Neural progenitor cell (in vitro differentiated cells): ENCODE measurements at regions not wholly inside any gene's neighbourhood (a gene's known extent, or its start where the extent isn't known, plus 50 kb on each side); places are given as distances from the start of the nearest gene placed in this dataset.

Source experiments
- DNase-seq: peaks from one replicate; pipeline ENCODE4 v3.0.0-alpha.2; 2016; ENCODE audit warnings: low spot score
- H2AFZ ChIP-seq: fragments of 200-600 bp; sonication (generic); replicated peaks from 2 replicates; pipeline ENCODE4 v1.6.1; 2016; ENCODE audit warnings: antibody characterized with exemption
- H3F3A ChIP-seq: fragments of 200-600 bp; sonication (generic); 2 replicates; pipeline ENCODE4 v1.6.1; 2016; ENCODE audit warnings: antibody characterized with exemption, low read depth
- H3K27ac ChIP-seq: fragments of 200-600 bp; sonication (generic); 2 replicates; pipeline ENCODE4 v1.5.1; 2016; ENCODE audit warnings: mild to moderate bottlenecking
- H3K27me3 ChIP-seq: fragments of 200-600 bp; sonication (generic); 2 replicates; pipeline ENCODE4 v1.6.1; 2016; ENCODE audit warnings: mild to moderate bottlenecking, moderate library complexity
- H3K36me3 ChIP-seq: fragments of 200-600 bp; sonication (generic); 2 replicates; pipeline ENCODE4 v1.5.1; 2016
- H3K4me1 ChIP-seq: fragments of 200-600 bp; sonication (generic); 2 replicates; pipeline ENCODE4 v1.6.1; 2016; ENCODE audit warnings: mixed run types
- H3K4me2 ChIP-seq: fragments of 200-600 bp; sonication (generic); 2 replicates; pipeline ENCODE4 v1.6.1; 2016
- H3K4me3 ChIP-seq: fragments of 200-600 bp; sonication (generic); 2 replicates; pipeline ENCODE4 v1.5.1; 2016
- H3K79me2 ChIP-seq: fragments of 200-600 bp; sonication (generic); 2 replicates; pipeline ENCODE4 v1.6.1; 2016; ENCODE audit warnings: low read depth
- H3K9ac ChIP-seq: fragments of 200-600 bp; sonication (generic); 2 replicates; pipeline ENCODE4 v1.6.1; 2016
- H3K9me3 ChIP-seq: fragments of 200-600 bp; sonication (generic); 2 replicates; pipeline ENCODE4 v1.5.1; 2016; ENCODE audit warnings: low read depth
- H4K20me1 ChIP-seq: fragments of 200-600 bp; sonication (generic); 2 replicates; pipeline ENCODE4 v1.6.1; 2016; ENCODE audit warnings: low read depth
- H3K27ac Mint-ChIP-seq: 3 replicates; pipeline ENCODE4 v1.8.0; 2021; ENCODE audit warnings: mixed read lengths
- H3K27me3 Mint-ChIP-seq: 2 replicates; pipeline ENCODE4 v1.8.0; 2022; ENCODE audit warnings: low read depth, mild to moderate bottlenecking, inconsistent platforms, moderate library complexity, mixed read lengths; ENCODE audit not compliant: insufficient read depth
- H3K36me3 Mint-ChIP-seq: 3 replicates; pipeline ENCODE4 v1.8.0; 2021; ENCODE audit warnings: mixed read lengths
- H3K4me1 Mint-ChIP-seq: 3 replicates; pipeline ENCODE4 v1.8.0; 2021; ENCODE audit warnings: mixed read lengths
- H3K4me3 Mint-ChIP-seq: 3 replicates; pipeline ENCODE4 v1.8.0; 2021; ENCODE audit warnings: mild to moderate bottlenecking, moderate library complexity, mixed read lengths
- H3K9me3 Mint-ChIP-seq: 3 replicates; pipeline ENCODE4 v1.8.0; 2020; ENCODE audit warnings: mixed read lengths
- EZH2 ChIP-seq: fragments of 200-600 bp; sonication (generic); IDR thresholded peaks from 2 replicates; pipeline ENCODE4 v1.6.1; 2017; ENCODE audit warnings: antibody characterized with exemption, mild to moderate bottlenecking, moderate library complexity
- EZH2phosphoT487 ChIP-seq: fragments of 200-600 bp; sonication (generic); IDR thresholded peaks from 2 replicates; pipeline ENCODE4 v1.6.1; 2017; ENCODE audit warnings: antibody characterized with exemption
- TF ChIP-seq, protein P1 (sequence below): fragments of 200-600 bp; sonication (generic); IDR thresholded peaks from 2 replicates; pipeline ENCODE4 v1.5.1; 2017; ENCODE audit warnings: antibody characterized with exemption, mild to moderate bottlenecking

DNA sequence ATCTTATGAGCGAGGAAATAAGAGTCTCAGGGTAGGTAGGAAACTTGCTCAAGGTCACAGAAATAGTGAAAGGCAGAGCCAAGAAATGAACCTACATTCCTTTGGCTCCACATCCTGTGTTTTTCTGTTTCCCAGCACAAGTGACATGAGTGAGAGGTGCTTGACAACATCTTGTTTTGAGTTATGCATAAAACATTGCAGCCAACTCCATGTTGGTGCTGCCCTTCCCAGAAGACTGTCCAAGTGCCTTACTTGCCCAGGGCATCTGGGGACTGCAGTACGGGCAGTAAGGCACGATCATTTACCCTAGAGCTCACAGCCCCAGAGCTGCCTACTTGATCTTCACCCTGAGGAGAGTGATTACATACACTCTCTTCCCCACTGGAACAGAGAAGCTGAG is 148.8 kb downstream of the NOC3L start:
- Histone ChIP-seq H3K27me3 (no peaks in the 10 kb centered on the region), H3K4me1 (no peaks in the 10 kb centered on the region), H3K9ac (no peak overlapping the region), H3K9me3 (no peaks in the 10 kb centered on the region), H4K20me1 (no peaks in the 10 kb centered on the region), H3F3A (no peaks in the 10 kb centered on the region), H3K4me3 (no peak overlapping the region), H2AFZ (no peak overlapping the region), H3K4me2 (no peak overlapping the region), H3K79me2 (no peaks in the 10 kb centered on the region), H3K36me3 (no peaks in the 10 kb centered on the region), H3K27ac (no peak overlapping the region)
- Mint-ChIP-seq H3K27me3 (no peaks in the 10 kb centered on the region), H3K9me3 (no peaks in the 10 kb centered on the region), H3K27ac (no peak overlapping the region), H3K4me3 (no peak overlapping the region), H3K4me1 (peaks cover 23% of the 10 kb centered on the region), H3K36me3 (no peaks in the 10 kb centered on the region)
- TF ChIP-seq EZH2phosphoT487 (no peak), EZH2 (no peak)
- TF ChIP-seq, protein P1, sequence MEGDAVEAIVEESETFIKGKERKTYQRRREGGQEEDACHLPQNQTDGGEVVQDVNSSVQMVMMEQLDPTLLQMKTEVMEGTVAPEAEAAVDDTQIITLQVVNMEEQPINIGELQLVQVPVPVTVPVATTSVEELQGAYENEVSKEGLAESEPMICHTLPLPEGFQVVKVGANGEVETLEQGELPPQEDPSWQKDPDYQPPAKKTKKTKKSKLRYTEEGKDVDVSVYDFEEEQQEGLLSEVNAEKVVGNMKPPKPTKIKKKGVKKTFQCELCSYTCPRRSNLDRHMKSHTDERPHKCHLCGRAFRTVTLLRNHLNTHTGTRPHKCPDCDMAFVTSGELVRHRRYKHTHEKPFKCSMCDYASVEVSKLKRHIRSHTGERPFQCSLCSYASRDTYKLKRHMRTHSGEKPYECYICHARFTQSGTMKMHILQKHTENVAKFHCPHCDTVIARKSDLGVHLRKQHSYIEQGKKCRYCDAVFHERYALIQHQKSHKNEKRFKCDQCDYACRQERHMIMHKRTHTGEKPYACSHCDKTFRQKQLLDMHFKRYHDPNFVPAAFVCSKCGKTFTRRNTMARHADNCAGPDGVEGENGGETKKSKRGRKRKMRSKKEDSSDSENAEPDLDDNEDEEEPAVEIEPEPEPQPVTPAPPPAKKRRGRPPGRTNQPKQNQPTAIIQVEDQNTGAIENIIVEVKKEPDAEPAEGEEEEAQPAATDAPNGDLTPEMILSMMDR, result no peak
- no peak for DNase-seq

DNA sequence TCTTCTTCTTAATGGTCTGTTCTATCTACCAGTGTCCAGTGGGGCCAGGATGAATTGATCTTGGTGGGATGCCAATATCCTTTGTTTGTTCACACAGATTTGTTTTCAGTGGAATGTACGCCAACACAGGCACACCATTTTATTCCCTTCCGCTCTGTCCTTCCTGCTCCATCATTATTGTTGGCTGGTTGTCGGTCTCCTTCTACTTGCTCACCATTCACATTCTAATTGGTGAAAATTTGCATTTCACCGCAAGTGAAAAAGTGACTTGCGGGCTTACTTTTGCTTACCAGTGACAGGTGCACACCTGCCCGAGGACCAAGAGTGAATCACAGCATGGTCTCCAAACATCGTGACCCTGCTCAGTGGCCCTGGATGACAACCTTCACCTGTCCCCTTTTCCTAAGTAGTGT is 148.3 kb downstream of the NOC3L start:
- Histone ChIP-seq H3K36me3 (no peaks in the 10 kb centered on the region), H3F3A (no peaks in the 10 kb centered on the region), H3K27me3 (no peaks in the 10 kb centered on the region), H3K4me3 (no peak overlapping the region), H3K9ac (no peak overlapping the region), H3K27ac (no peak overlapping the region), H3K79me2 (no peaks in the 10 kb centered on the region), H3K4me1 (no peaks in the 10 kb centered on the region), H2AFZ (no peak overlapping the region), H3K9me3 (no peaks in the 10 kb centered on the region), H3K4me2 (no peak overlapping the region), H4K20me1 (no peaks in the 10 kb centered on the region)
- no peaks in the 10 kb centered on the region for H3K9me3 Mint-ChIP-seq
- no peak overlapping the region for H3K27ac Mint-ChIP-seq
- no peak for DNase-seq
- no peak overlapping the region for H3K4me3 Mint-ChIP-seq
- H3K27me3 Mint-ChIP-seq, result no peaks in the 10 kb centered on the region
- H3K4me1 Mint-ChIP-seq, result peaks cover 23% of the 10 kb centered on the region
- no peaks in the 10 kb centered on the region for H3K36me3 Mint-ChIP-seq
- TF ChIP-seq EZH2phosphoT487 (no peak), EZH2 (no peak)
- TF ChIP-seq, protein P1, result no peak

DNA sequence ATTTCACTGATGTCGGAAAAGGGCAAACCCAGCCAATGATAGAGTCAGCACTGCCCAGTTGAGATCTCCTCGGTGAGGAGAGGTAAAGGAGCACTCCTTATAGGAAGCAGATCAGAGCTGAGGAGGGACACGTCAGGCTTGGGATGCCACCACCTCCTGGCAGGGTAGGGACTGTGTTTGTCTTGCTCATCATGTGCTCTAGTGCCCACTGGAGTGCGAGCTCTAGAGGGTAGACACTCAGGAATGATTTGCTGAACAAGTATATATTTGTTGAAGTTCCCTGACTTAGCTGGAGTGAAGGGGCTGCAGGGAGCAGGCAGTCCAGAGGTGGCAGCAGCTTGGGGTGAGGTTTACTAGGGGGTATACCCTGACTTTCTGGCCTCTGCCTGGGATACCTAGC is 146.5 kb downstream of the NOC3L start:
- Histone ChIP-seq H3K27me3 (no peaks in the 10 kb centered on the region), H4K20me1 (no peaks in the 10 kb centered on the region), H3K9ac (no peak overlapping the region), H2AFZ (no peak overlapping the region), H3K79me2 (no peaks in the 10 kb centered on the region), H3F3A (no peaks in the 10 kb centered on the region), H3K4me3 (no peak overlapping the region), H3K9me3 (no peaks in the 10 kb centered on the region), H3K27ac (no peak overlapping the region), H3K4me1 (no peaks in the 10 kb centered on the region), H3K4me2 (no peak overlapping the region), H3K36me3 (no peaks in the 10 kb centered on the region)
- no peak for DNase-seq
- Mint-ChIP-seq H3K4me3 (no peak overlapping the region), H3K27ac (no peak overlapping the region), H3K27me3 (no peaks in the 10 kb centered on the region), H3K36me3 (no peaks in the 10 kb centered on the region), H3K9me3 (no peaks in the 10 kb centered on the region), H3K4me1 (peaks cover 8% of the 10 kb centered on the region)
- TF ChIP-seq EZH2phosphoT487 (no peak), EZH2 (no peak)
- TF ChIP-seq, protein P1, result no peak
